ENCODE measurements at regions not wholly inside any gene's neighbourhood (a gene's known extent, or its start where the extent isn't known, plus 50 kb on each side); places are given as distances from the start of the nearest gene placed in this dataset.

- no peak for TF ChIP-seq POLR2A (IDR thresholded peaks at IDR 0.05)
- TF ChIP-seq CTCF (IDR thresholded peaks at IDR 0.05) = no peak
These were observed 89.4 kb upstream of the CLMP start for GRCh38 chr11:123284454-123284853.

Measured in adrenal gland (tissue), 5 donors.